ENCODE measurements at regions not wholly inside any gene's neighbourhood (a gene's known extent, or its start where the extent isn't known, plus 50 kb on each side); places are given as distances from the start of the nearest gene placed in this dataset.

DNA sequence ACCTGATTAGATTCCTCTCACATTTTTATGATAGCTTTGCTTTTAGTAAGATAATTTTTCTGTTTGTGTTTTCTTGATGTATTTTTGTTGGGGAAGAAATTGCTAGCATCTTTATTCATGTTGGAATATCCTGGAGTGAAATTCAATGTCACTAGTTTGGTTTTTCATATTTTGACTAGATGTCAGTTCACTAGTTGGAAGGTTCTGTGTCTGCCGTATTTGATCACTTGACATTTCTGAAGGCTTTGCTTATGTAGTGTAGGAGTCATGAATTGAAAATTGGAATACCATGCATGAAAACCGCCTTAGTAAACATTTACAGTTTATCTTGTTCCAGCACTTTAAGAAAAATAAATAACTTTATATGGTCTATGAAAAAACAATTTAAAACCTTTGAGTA lies 348.4 kb downstream of the AASDHPPT start:
- no peak for DNase-seq (ENCODE audit: low read depth)
- no peak overlapping the region for H3K4me3 ChIP-seq (ENCODE audit: low read depth, low read length)

DNA sequence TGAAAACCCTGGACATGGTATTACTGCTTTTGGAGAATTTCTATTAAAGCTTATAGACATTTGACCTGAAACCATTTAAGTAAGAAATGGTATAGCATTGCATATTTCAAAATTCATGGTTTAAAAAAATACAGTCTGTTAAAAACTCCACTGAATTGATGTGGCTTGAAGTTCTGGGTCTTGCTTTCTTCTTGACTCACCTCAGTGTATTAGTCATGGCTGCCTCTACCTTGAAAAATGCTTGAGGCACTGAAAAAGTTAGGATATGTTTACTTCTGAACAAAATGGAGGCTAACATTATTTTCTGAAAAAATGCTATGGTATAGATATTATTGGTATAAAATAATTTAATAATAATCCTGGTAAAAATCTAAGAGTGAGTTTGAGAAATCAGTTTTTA lies 349.2 kb downstream of the AASDHPPT start:
- no peak for DNase-seq (ENCODE audit: low read depth)
- H3K4me3 ChIP-seq (ENCODE audit: low read depth, low read length): no peak overlapping the region

DNA sequence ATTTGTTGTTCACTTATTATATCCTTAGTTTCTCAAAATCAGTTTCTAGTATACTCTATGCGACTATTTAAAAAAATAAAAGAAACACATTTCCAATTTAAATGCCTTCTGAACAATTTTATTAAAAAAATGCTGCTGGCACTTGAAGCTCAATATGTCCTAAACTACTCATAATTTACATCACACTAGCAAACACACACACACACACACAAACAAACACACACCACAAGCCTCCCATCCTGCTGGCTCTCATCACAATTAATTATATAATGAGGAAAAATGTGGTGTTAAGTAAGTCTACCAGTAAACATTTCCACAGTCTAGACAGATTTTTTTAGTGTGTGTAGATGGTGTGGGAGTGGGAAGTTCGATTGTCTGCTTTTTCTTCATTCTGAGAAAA lies 350.3 kb downstream of the AASDHPPT start:
- no peak for DNase-seq (ENCODE audit: low read depth)
- no peak overlapping the region for H3K4me3 ChIP-seq (ENCODE audit: low read depth, low read length)

DNA sequence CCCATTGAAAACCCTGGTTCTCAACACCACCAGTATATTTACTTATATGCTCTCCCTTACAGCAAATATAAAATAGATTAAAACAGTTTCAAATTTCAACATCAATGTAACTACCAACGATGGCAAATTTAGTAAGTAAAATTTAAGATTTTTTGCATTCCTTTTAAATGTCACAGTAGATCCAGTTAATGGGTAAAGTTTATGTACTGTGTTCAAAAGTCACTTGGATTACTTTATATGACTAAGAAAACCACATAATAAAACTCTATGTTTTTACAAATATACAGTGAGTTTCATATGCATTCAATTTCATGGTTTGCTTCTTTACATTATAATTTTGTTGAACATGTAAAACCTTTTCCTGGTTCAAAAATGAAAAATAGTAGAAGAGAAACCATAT lies 364.6 kb downstream of the AASDHPPT start:
- H3K4me3 ChIP-seq (ENCODE audit: low read depth, low read length): no peak overlapping the region
- DNase-seq (ENCODE audit: low read depth): no peak

DNA sequence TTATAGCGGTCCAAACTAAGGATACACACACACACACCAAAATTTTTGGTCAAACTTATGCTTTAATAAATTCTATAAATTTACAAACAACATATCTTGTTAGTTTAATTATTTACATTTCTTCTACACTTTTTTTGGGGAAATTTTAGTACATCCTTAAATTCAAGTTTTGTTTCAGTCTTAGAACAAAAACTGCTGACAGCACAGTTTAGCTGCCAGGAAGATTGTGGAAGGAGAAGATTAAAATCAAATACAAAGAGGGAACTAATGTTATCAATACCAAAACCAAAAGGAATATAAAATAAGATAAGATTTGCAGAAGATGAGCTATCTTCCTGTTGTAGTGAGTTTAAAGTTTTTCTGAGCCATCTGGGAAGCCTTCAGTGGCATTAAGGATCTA lies 368.8 kb downstream of the AASDHPPT start:
- no peak overlapping the region for H3K4me3 ChIP-seq (ENCODE audit: low read depth, low read length)
- DNase-seq (ENCODE audit: low read depth): no peak

DNA sequence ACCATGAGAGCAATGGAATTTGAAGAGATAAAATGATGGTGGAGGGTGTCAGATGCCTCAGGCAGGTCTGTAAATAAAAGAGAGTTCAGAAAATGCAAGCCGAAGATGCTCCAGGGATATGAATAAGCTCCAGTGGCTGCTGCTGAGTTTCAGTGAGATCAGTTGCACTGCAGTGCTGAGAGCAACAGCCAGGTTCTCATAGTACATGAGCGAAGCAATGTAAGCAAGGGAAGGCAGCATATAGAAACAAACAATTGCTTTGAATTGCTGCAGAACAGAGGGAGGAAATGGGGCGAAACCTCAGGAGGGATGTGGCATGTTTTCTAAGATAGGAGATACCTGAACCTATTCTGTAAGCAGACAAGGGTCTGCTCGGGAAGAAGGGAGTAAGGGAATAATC lies 369.5 kb downstream of the AASDHPPT start:
- no peak overlapping the region for H3K4me3 ChIP-seq (ENCODE audit: low read depth, low read length)
- DNase-seq (ENCODE audit: low read depth): no peak

DNA sequence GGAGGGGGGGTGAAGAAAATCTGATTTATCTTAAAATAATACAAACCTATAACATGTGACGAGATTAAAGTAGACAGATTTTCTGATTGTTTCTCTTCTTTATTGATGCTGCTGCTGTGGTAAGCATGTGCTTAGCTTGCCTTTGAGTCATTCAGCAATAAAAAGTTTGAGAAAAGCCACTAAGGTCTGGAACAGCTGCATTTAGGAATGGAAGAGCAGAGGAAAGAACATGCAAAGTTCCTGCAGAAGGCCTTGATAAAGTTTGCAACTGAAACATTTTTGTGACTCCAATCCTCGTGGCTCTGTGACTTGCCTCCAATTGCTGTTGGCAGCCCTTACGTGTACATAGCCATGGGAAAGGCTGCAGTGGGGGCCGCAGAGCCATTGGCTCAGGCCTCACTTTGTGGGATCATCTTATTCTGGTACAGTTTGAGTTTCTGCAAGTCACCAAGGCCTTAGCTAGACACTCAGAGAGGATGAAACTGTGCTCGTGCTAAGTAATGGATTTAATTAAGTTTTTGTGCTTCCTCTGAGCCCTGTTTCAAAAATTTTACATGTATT lies 370.2 kb downstream of the AASDHPPT start:
- no peak for DNase-seq (ENCODE audit: low read depth)
- H3K4me3 ChIP-seq (ENCODE audit: low read depth, low read length): no peak overlapping the region

DNA sequence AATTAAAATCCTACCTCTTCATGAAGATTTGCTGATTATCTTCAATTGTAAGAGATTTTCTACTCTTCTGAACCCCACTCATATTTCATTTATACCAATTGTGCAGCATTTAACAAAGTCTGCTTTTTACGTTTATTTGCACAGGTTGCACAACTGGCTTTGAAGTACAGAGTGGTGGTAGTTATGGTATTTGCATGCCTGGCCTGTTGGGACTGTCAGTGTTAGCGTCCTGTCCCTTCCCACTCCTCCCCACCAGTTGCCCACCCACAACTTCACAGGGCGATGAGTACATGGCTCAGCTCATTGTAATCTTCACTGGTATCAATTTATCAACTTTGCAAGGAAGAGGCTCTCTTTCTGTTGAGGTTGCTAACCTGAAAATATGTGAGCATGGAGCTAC lies 372.3 kb downstream of the AASDHPPT start:
- H3K4me3 ChIP-seq (ENCODE audit: low read depth, low read length): no peak overlapping the region
- no peak for DNase-seq (ENCODE audit: low read depth)

DNA sequence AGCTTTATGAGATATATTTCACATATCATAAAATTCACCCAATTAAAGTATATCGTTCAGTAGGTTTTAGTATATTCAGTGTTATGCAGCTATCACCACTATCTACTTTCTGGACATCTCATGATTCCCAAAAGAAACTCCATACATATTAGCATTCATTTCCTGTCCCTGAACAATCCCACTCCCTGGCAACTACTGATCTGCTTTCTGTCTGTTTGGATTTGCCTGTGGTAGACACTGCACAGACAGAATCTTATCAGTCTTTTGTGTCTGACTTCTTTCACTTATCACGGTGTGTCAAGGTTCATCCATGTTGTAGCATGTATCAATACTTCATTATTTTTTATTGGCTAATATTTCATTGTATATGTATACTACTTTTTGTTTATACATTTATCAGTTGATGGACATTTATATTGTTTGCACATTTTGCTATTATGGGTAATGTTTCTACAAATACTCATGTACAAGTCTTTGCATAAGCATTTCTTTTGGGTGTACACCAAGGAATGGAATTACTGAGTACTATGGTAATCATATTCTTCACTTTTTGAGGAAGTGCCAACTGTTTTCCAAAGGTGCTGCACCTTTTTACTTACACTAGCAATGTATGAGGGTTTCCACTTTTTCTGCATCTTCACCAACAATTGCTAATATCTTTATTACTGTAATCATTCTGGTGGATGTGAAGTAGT lies 373.9 kb downstream of the AASDHPPT start:
- H3K4me3 ChIP-seq (ENCODE audit: low read depth, low read length): no peak overlapping the region
- no peak for DNase-seq (ENCODE audit: low read depth)

DNA sequence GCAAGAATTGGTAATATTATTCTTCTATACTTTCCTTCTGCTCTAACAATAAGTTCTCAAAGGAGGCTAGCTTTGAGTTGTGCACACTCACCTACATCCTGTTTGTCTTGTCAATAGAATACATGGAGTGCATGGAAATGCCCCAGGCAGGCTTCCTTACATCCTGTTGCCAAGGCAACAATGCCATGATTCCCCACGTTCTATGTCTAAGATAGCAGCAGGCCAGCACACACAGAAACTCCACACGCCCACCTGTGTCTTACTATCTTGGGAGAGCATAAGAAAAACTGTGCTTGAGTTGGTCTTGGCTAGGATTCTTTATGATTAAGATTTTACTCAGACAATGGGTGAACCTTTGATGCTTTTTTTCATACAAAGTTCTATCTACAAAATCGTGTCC lies 379.2 kb downstream of the AASDHPPT start:
- no peak for DNase-seq (ENCODE audit: low read depth)
- H3K4me3 ChIP-seq (ENCODE audit: low read depth, low read length): no peak overlapping the region

DNA sequence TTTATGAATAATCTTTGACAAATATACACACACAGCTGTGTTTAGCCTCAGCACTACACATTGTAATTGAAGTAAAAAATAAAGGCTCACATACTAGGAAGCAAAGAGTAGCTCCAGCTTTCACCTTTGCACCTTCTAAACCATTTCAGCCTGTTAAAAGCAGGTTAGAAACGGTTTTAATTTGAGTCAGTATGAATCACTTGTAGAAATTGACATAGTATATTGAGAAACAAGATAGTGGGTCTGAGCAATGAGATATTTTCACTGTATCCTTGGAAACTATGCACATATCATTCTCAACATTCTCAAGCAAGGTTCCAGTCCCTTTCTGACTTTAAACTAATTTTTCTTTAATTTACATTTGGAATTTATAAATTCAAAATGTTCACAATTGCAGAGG lies 380.3 kb downstream of the AASDHPPT start:
- DNase-seq (ENCODE audit: low read depth): no peak

DNA sequence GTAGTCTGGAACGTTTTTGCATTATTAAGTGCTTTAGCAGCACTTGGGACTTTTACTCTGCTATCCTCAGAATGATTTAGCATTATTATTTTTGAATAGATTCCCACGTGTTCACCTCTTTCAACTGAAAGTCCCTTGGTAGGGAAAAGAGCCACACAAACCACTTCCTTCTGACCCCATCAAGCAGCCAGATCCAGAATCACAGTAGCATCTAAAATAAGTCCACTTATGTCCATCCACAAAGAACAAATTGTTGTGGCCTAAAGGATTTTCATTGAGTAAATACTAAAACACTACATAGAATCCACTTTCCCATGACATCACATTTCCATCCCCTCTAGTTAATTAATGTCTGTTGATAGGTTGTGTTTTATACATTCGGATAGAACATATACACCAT lies 381.7 kb downstream of the AASDHPPT start:
- H3K4me3 ChIP-seq (ENCODE audit: low read depth, low read length): no peak overlapping the region
- no peak for DNase-seq (ENCODE audit: low read depth)

More for the DNA sequence above, 380.3 kb downstream of the AASDHPPT start:
- H3K4me3 ChIP-seq (ENCODE audit: low read depth, low read length): no peak overlapping the region

DNA sequence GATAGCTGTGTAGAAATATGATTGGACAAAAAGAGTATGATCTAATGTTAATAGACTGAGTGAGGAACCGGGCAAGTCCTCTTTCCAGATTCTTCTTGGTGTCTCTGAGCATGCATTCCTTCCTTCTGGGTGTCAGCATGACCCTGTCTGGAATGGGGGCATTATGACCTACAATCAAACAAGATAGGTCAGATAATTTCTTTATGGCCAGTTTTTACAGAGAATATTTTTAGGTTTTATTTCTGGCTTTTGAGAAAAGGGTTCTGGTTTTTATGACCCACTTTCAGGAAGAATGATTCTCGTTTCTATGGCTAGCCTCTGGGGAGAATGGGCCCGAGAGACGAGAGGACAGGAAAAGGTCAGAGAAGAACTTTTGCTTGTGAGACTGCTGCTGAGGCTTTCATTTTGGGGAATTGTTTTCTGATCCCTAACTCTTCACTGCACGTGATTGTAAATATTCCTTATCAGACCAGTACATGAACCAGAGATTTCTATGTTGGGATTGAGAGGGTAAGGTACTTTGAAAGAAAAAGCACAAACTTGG lies 383.8 kb downstream of the AASDHPPT start:
- no peak for DNase-seq (ENCODE audit: low read depth)
- H3K4me3 ChIP-seq (ENCODE audit: low read depth, low read length): no peak overlapping the region

DNA sequence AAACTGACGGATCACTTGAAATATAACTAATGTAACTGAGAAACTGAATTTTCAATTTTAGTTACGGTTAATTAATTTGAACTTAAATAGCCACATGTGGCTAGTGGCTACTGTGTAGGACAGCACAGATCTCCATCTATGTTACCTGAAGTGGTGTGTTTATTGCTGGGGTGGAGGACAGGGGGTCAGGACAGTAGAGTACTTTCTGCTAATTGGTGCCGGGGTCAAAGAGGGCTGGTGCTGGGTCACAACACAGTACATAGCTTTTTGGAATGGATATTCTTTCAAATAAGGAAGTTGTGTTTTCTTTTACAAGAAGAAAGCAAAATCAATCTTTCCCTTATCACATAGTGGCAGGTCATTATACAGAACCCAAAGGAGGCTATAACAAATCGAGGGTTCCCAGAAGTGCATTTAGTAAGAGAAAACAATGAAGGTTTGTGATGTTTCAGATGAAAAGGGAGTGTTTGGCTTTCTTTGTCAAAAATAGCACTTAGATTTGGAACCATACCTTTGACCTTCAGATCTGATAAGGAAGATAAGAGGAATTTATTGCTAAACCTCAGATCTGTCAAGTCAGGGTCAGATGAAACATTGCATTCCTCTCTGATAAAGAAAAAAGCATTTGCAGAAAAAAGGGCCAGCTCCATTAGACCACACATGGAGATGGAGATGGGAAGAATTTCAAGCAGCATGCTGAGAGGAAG lies 384.5 kb downstream of the AASDHPPT start:
- H3K4me3 ChIP-seq (ENCODE audit: low read depth, low read length): no peak overlapping the region
- DNase-seq (ENCODE audit: low read depth): no peak

DNA sequence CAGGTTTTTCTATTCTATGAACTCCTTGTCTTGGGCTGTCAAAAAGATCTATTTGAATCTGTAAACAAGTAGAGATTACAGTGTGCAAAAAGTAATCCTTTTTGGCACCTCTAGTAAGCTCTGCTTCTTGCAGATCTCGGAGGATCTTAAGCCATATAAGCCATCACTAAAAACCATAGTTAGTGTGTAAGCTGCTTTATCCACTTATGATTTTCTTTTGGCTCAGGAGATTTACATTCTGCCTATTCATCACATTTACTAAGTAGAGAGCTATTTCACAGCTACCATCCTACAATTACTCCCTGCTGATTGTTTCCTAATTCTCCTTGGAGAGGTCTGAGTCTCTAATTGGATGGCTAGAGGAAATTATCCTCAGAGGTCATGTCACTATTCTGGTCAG lies 385.7 kb downstream of the AASDHPPT start:
- DNase-seq (ENCODE audit: low read depth): no peak
- H3K4me3 ChIP-seq (ENCODE audit: low read depth, low read length): no peak overlapping the region

DNA sequence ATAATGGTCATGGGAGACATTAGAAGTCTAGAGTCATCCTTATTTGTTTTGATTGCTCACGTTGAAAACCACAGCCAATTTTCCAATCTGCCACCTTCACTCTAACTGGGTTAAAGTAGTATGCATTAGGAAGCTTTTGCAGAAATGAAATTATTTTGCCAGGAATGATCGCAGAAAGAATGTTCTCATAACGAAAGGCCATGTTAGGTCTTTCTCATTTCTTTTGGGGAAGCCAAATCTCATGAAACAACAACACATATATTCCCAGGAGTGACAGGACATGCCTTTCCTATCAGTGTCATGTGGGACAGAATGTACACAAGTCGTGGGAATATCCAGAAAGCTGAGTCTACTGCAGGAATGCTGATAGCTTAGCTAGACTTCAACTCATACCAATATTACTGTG lies 386.3 kb downstream of the AASDHPPT start:
- DNase-seq (ENCODE audit: low read depth): no peak
- no peak overlapping the region for H3K4me3 ChIP-seq (ENCODE audit: low read depth, low read length)

DNA sequence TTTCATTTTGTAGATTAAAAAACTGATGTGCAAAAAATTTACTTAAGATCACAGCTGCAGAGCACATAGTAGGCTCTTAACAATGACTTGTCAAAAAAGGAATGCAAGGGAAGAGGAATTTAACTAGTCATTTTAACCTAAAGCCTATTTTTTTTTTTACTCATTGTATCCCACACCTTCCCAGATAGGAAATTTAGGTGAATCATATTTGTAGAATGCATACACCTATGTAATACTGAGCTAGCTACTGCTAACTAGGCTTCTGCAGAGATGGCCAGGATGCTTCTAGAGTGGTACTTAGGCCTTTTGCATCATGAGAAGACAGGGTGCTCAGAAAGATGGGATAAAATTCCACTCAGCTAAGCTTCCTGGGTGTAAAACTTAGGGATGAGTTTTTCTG lies 387.3 kb downstream of the AASDHPPT start:
- no peak for DNase-seq (ENCODE audit: low read depth)
- no peak overlapping the region for H3K4me3 ChIP-seq (ENCODE audit: low read depth, low read length)

DNA sequence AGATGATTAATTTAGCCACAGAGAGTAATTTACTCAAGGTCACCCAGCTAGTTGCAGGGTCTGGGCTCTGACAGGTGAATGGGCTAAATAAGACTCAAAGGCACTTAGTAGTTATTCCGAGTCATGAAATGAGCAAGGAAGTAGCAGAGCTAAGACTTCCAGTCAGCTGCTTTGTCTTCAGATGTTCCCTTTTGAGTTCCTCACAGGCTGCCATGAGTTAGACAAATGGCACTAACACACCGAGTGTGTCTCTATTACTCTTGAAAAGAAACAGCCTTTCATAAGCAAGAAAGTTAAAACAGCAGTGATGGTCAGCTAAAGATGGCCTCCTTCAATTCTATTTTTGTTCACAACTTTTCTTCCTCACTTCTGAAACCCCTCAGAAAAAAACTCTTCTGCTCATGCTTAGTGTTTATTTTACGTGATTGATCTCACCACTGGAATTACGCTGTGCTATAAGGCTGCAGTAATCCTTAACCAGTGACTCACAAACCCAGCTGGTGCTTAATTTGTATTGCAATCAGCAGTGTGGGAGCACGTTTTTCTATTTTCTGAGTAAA lies 389.1 kb downstream of the AASDHPPT start:
- peak; percentile 66 for DNase-seq (ENCODE audit: low read depth)
- no peak overlapping the region for H3K4me3 ChIP-seq (ENCODE audit: low read depth, low read length)

DNA sequence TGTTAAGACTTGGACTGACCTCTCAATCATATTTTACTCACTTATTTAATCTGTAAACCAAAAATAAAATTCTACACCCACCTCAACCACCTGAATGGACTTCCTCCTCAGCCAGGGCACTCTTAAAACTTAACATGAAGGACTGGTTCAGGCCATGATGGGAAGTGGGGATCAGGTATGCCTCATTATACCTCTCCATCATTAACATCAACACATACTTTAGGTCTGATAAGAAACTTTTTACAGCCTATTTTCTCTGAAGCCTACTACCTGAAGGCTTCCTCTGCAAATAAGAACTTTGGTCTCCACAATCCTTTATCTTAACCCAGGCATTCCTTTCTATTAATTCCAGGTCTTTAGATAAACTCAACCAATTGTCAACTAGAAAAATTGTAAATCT lies 390.0 kb downstream of the AASDHPPT start:
- no peak for DNase-seq (ENCODE audit: low read depth)
- no peak overlapping the region for H3K4me3 ChIP-seq (ENCODE audit: low read depth, low read length)

DNA sequence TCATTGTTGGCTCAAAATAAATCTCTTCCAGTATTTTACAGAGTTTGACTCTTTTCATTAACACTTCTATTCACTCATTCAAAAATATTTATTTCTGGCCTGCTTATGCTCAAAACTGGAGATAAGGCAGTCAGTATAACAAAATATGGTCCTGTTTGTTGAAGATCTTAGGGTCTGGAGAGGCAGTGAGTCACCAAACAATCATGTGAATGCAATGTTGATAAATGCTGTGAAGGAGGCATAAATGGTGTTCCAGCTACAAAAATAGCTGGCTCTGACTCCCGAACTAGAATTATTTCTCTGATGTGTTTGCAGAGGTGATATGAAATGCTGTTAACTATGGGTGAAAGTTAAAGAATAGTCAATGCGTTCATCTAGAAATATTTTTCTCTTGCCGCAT lies 390.6 kb downstream of the AASDHPPT start:
- no peak overlapping the region for H3K4me3 ChIP-seq (ENCODE audit: low read depth, low read length)
- no peak for DNase-seq (ENCODE audit: low read depth)
